H1 (cell line): ENCODE measurements at regions not wholly inside any gene's neighbourhood (a gene's known extent, or its start where the extent isn't known, plus 50 kb on each side); places are given as distances from the start of the nearest gene placed in this dataset.

Experiments
- CTCF ChIA-PET: fragments of 300-600 bp; sonication (Branson Sonifier 250); formaldehyde crosslinking; loops from one replicate; lab custom pipeline; 2021; ENCODE audit not compliant: partially characterized antibody; lab: Charles Lee
- POLR2A ChIA-PET: fragments of 300-600 bp; sonication (Branson Sonifier 250); formaldehyde crosslinking; loops from one replicate; lab custom pipeline; 2021; ENCODE audit warnings: inconsistent platforms; ENCODE audit not compliant: partially characterized antibody; lab: Charles Lee
- DNase-seq, 2 experiments: peaks; one replicate each; pipeline versions ENCODE4 v3.0.0 to v3.0.0-alpha.2; 2010 to 2022; ENCODE audit warnings: low spot score in 2 of 2, low read depth in 1 of 2, mixed read lengths in 1 of 2
- FAIRE-seq: peaks from 2 replicates; lab custom pipeline; 2011; peaks lifted over from hg19 to GRCh38; lab: Jason Lieb, UNC
- H2AFZ ChIP-seq: 2 replicates; pipeline ENCODE4 v1.8.1; 2012; ENCODE audit warnings: low read length, inconsistent platforms
- H2AK5ac ChIP-seq: 2 replicates; pipeline ENCODE4 v1.6.1; 2013; ENCODE audit warnings: low read depth, low read length
- H2BK120ac ChIP-seq: replicated peaks from 2 replicates; pipeline ENCODE3; 2013; ENCODE audit warnings: low read depth, low read length, inconsistent platforms
- H2BK12ac ChIP-seq: 2 replicates; pipeline ENCODE4 v1.6.1; 2013; ENCODE audit warnings: low read depth, low read length
- H2BK15ac ChIP-seq: 2 replicates; pipeline ENCODE4 v1.6.1; 2013; ENCODE audit warnings: low read length
- H2BK20ac ChIP-seq: 2 replicates; pipeline ENCODE4 v1.6.1; 2013; ENCODE audit warnings: low read length
- H2BK5ac ChIP-seq: 2 replicates; pipeline ENCODE4 v1.6.1; 2013; ENCODE audit warnings: low read depth, low read length
- H3K14ac ChIP-seq: 2 replicates; pipeline ENCODE4 v1.6.1; 2013; ENCODE audit warnings: inconsistent platforms; ENCODE audit not compliant: insufficient read length
- H3K18ac ChIP-seq: 2 replicates; pipeline ENCODE4 v1.6.1; 2013; ENCODE audit warnings: low read length; ENCODE audit errors: extremely low read depth
- H3K23ac ChIP-seq: 2 replicates; pipeline ENCODE4 v1.6.1; 2013; ENCODE audit warnings: inconsistent platforms; ENCODE audit not compliant: insufficient read length
- H3K23me2 ChIP-seq: 2 replicates; pipeline ENCODE4 v1.6.1; 2013; ENCODE audit warnings: low read depth, low read length
- H3K27ac ChIP-seq: 2 replicates; pipeline ENCODE4 v1.6.1; 2011; ENCODE audit warnings: low read depth, low read length, inconsistent platforms
- H3K27me3 ChIP-seq, 4 experiments: replicated peaks in 1 of 4; 1 replicate in 1 of 4; 2 replicates in 3 of 4; pipeline versions ENCODE4 v1.6.1 to v1.8.1; 2011 to 2013; ENCODE audit warnings: low read length in 3 of 4, mild to moderate bottlenecking in 3 of 4, inconsistent platforms in 2 of 4, mixed read lengths in 2 of 4, moderate library complexity in 1 of 4; ENCODE audit not compliant: control insufficient read depth in 3 of 4, insufficient read depth in 3 of 4; ENCODE audit errors: extremely low read depth in 1 of 4
- H3K36me3 ChIP-seq, 4 experiments: 2 replicates each; pipeline versions ENCODE4 v1.6.1 to v1.8.1; 2011 to 2013; ENCODE audit warnings: mild to moderate bottlenecking in 4 of 4, low read length in 3 of 4, moderate library complexity in 2 of 4, control low read depth in 1 of 4, inconsistent platforms in 1 of 4; ENCODE audit not compliant: insufficient read depth in 4 of 4, control insufficient read depth in 2 of 4
- H3K4ac ChIP-seq: replicated peaks from 2 replicates; pipeline ENCODE3; 2013; ENCODE audit warnings: low read length, low read depth, mixed read lengths, inconsistent platforms; ENCODE audit not compliant: insufficient read length
- H3K4me1 ChIP-seq, 4 experiments: replicated peaks in 1 of 4; 1 replicate in 1 of 4; 2 replicates in 3 of 4; pipeline versions ENCODE4 v1.6.1 to v1.8.1; 2011 to 2013; ENCODE audit warnings: low read length in 3 of 4, inconsistent platforms in 2 of 4, mixed read lengths in 1 of 4; ENCODE audit not compliant: insufficient read depth in 4 of 4, control insufficient read depth in 3 of 4
- H3K4me2 ChIP-seq, 2 experiments: 2 replicates each; pipeline versions ENCODE4 v1.6.1 to v1.8.1; 2011 to 2013; ENCODE audit warnings: low read depth in 2 of 2, low read length in 2 of 2, control low read depth in 1 of 2, inconsistent platforms in 1 of 2, mild to moderate bottlenecking in 1 of 2; ENCODE audit not compliant: insufficient read depth in 1 of 2
- H3K4me3 ChIP-seq, 4 experiments: fragments of 200-600, 300-600 bp in 1 of 4; sonication (generic), shearing (Covaris generic), sonication (Bioruptor Twin) in 1 of 4; 2 replicates each; pipeline versions ENCODE4 v1.5.1 to v1.8.1; 2011 to 2016; ENCODE audit warnings: low read length in 4 of 4, low read depth in 3 of 4, control low read depth in 2 of 4, inconsistent platforms in 2 of 4, mild to moderate bottlenecking in 2 of 4, mixed read lengths in 1 of 4, moderate library complexity in 1 of 4; ENCODE audit not compliant: insufficient read depth in 2 of 4; ENCODE audit errors: extremely low read depth in 1 of 4
- H3K56ac ChIP-seq: replicated peaks from 2 replicates; pipeline ENCODE3; 2013; ENCODE audit warnings: low read depth, mild to moderate bottlenecking, mixed read lengths, low read length, inconsistent platforms; ENCODE audit not compliant: insufficient read length
- H3K79me1 ChIP-seq: 2 replicates; pipeline ENCODE4 v1.6.1; 2013; ENCODE audit warnings: low read depth, low read length, control low read depth
- H3K79me2 ChIP-seq, 2 experiments: 2 replicates each; pipeline versions ENCODE4 v1.6.1 to v1.8.1; 2012 to 2013; ENCODE audit warnings: low read length in 2 of 2, mild to moderate bottlenecking in 2 of 2, inconsistent platforms in 1 of 2; ENCODE audit not compliant: insufficient read depth in 2 of 2, control insufficient read depth in 1 of 2
- H3K9ac ChIP-seq, 4 experiments: replicated peaks in 1 of 4; 1 replicate in 1 of 4; 2 replicates in 3 of 4; pipeline versions ENCODE4 v1.6.1 to v1.8.1; 2011 to 2013; ENCODE audit warnings: low read depth in 3 of 4, low read length in 3 of 4, control low read depth in 2 of 4, mild to moderate bottlenecking in 2 of 4, moderate library complexity in 2 of 4, inconsistent platforms in 1 of 4; ENCODE audit errors: extremely low read depth in 1 of 4
- H3K9me3 ChIP-seq, 2 experiments: 2 replicates each; pipeline versions ENCODE4 v1.6.1 to v1.8.1; 2012 to 2013; ENCODE audit warnings: mild to moderate bottlenecking in 2 of 2, moderate library complexity in 2 of 2, control low read depth in 1 of 2, inconsistent platforms in 1 of 2, low read depth in 1 of 2, low read length in 1 of 2, mixed read lengths in 1 of 2; ENCODE audit not compliant: insufficient read depth in 2 of 2
- H4K20me1 ChIP-seq, 2 experiments: replicated peaks in 1 of 2; 2 replicates each; pipeline versions ENCODE3 to v1.8.1; 2011 to 2013; ENCODE audit warnings: inconsistent platforms in 2 of 2, low read length in 2 of 2, mild to moderate bottlenecking in 1 of 2; ENCODE audit not compliant: insufficient read depth in 2 of 2, control insufficient read depth in 1 of 2
- H4K5ac ChIP-seq: 2 replicates; pipeline ENCODE4 v1.6.1; 2013; ENCODE audit warnings: low read length, low read depth, mixed read lengths, inconsistent platforms; ENCODE audit not compliant: insufficient read length
- H4K8ac ChIP-seq: 2 replicates; pipeline ENCODE4 v1.8.0; 2013; ENCODE audit warnings: mild to moderate bottlenecking, moderate library complexity, low read length, inconsistent platforms; ENCODE audit not compliant: insufficient read depth; ENCODE audit errors: extremely low read depth
- H4K91ac ChIP-seq: replicated peaks from 2 replicates; pipeline ENCODE3; 2013; ENCODE audit warnings: low read length, mixed read lengths, inconsistent platforms; ENCODE audit not compliant: insufficient read length
- CEBPB ChIP-seq: IDR thresholded peaks from 2 replicates; pipeline ENCODE4 v1.6.1; 2012; ENCODE audit warnings: low read depth, low read length
- CTBP2 ChIP-seq: IDR thresholded peaks from 2 replicates; pipeline ENCODE4 v1.7.0; 2011; ENCODE audit warnings: borderline replicate concordance, mild to moderate bottlenecking, moderate library complexity, mixed read lengths, low read length; ENCODE audit not compliant: insufficient read depth, insufficient read length
- EGR1 ChIP-seq: IDR thresholded peaks from 2 replicates; pipeline ENCODE4 v1.6.1; 2011; ENCODE audit warnings: low read depth, low read length, borderline replicate concordance
- GTF2F1 ChIP-seq: IDR thresholded peaks from 2 replicates; pipeline ENCODE4 v1.6.1; 2012; ENCODE audit warnings: low read depth, low read length, improper control_type of control experiment, borderline replicate concordance
- HDAC6 ChIP-seq: IDR thresholded peaks from one replicate; pipeline ENCODE4 v1.7.1; 2012; ENCODE audit warnings: low read depth, mild to moderate bottlenecking, inconsistent platforms, low read length, moderate library complexity
- JUN ChIP-seq: IDR thresholded peaks from 2 replicates; pipeline ENCODE4 v1.6.1; 2011; ENCODE audit warnings: low read depth, mild to moderate bottlenecking, improper control_type of control experiment, low read length
- KDM4A ChIP-seq: IDR thresholded peaks from one replicate; pipeline ENCODE4 v1.7.1; 2012; ENCODE audit warnings: low read depth, mild to moderate bottlenecking, moderate library complexity, low read length, inconsistent platforms; ENCODE audit not compliant: severe bottlenecking
- POLR2A ChIP-seq, 2 experiments: IDR thresholded peaks; 1 replicate in 1 of 2; 2 replicates in 1 of 2; pipeline ENCODE4 v1.6.1; 2011; ENCODE audit warnings: low read depth in 2 of 2, low read length in 2 of 2, mild to moderate bottlenecking in 2 of 2; ENCODE audit errors: control extremely low read depth in 1 of 2
- RAD21 ChIP-seq, 2 experiments: IDR thresholded peaks in 1 of 2; conservative IDR thresholded peaks in 1 of 2; 2 replicates each; pipeline ENCODE4 v1.6.1; 2011; ENCODE audit warnings: low read depth in 2 of 2, low read length in 2 of 2, improper control_type of control experiment in 1 of 2, inconsistent platforms in 1 of 2, mild to moderate bottlenecking in 1 of 2, moderate library complexity in 1 of 2
- WGBS, 2 experiments: shearing (Covaris generic) in 1 of 2; methylation state at CpG; one replicate each; pipeline versions ENCODE4 v1.1.6 to v1.1.7; 2013 to 2015; ENCODE audit warnings: low lambda C conversion rate in 2 of 2, mixed read lengths in 2 of 2, inconsistent platforms in 1 of 2, low coverage in 1 of 2, missing lambda C conversion rate in 1 of 2; ENCODE audit not compliant: insufficient replicate concordance in 2 of 2, insufficient coverage in 1 of 2, insufficient read length in 1 of 2; ENCODE audit errors: extremely low coverage in 1 of 2, missing lambda C conversion rate in 1 of 2; 5-methylcytosine and 5-hydroxymethylcytosine counted together
- TF ChIP-seq, protein P1 (sequence below): IDR thresholded peaks from 2 replicates; pipeline ENCODE4 v1.6.1; 2011; ENCODE audit warnings: low read depth, mild to moderate bottlenecking, low read length; ENCODE audit not compliant: insufficient read depth
- TF ChIP-seq, protein P2 (sequence below): IDR thresholded peaks from 2 replicates; pipeline ENCODE4 v1.6.1; 2012; ENCODE audit warnings: inconsistent platforms
- TF ChIP-seq, protein P3 (sequence below): IDR thresholded peaks from 2 replicates; pipeline ENCODE4 v1.6.1; 2012; ENCODE audit warnings: inconsistent platforms

- H3K4me3 ChIP-seq, result no peak overlapping the region; a peak in 1 of 8 replicates
- H3K56ac ChIP-seq, result no peak overlapping the region
- no peaks in the 10 kb centered on the region for H4K20me1 ChIP-seq
- H2AK5ac ChIP-seq, result no peak overlapping the region
- H3K36me3 ChIP-seq, result no peaks in the 10 kb centered on the region
- no peak overlapping the region for H2BK120ac ChIP-seq
- H2BK12ac ChIP-seq, result no peak overlapping the region
- no peak overlapping the region for H4K5ac ChIP-seq
- H3K27me3 ChIP-seq, result peaks cover 0 to 1% (median 0%) of the 10 kb centered on the region in 4 experiments; a peak in 1 of 7 replicates
- TF ChIP-seq POLR2A (IDR thresholded peaks at IDR 0.05; ENCODE audit: control extremely low read depth in 1 of 2, low read depth in 2 of 2, low read length in 2 of 2) (no peak), HDAC6 (no peak), KDM4A (no peak), CEBPB (no peak), JUN (no peak), CTBP2 (no peak), RAD21 (IDR thresholded peaks at IDR 0.05 in 1 of 2, conservative IDR thresholded peaks at IDR 0.05 in 1 of 2; ENCODE audit: low read depth in 2 of 2, low read length in 2 of 2) (no peak), EGR1 (no peak), GTF2F1 (no peak)
- TF ChIP-seq, protein P1, sequence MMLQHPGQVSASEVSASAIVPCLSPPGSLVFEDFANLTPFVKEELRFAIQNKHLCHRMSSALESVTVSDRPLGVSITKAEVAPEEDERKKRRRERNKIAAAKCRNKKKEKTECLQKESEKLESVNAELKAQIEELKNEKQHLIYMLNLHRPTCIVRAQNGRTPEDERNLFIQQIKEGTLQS, result no peak
- TF ChIP-seq, protein P2, sequence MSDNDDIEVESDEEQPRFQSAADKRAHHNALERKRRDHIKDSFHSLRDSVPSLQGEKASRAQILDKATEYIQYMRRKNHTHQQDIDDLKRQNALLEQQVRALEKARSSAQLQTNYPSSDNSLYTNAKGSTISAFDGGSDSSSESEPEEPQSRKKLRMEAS, result no peak
- TF ChIP-seq, protein P3, sequence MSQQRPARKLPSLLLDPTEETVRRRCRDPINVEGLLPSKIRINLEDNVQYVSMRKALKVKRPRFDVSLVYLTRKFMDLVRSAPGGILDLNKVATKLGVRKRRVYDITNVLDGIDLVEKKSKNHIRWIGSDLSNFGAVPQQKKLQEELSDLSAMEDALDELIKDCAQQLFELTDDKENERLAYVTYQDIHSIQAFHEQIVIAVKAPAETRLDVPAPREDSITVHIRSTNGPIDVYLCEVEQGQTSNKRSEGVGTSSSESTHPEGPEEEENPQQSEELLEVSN, result no peak
- WGBS, 2 experiments, result 87% methylated on average over 4 of the region's 4 CpGs; no CpG with 5 or more reads in 1 of the 2 experiments
- no peak overlapping the region for H3K9ac ChIP-seq
- H3K27ac ChIP-seq, result no peak overlapping the region
- CTCF ChIA-PET, result interaction anchor here (0.6 to 1.3 kb wide), 2 partner anchors 16 to 331 kb away, joined by 3 read pairs; no protein-coding TSS in a partner anchor
- no peak overlapping the region for H2BK15ac ChIP-seq
- H2BK20ac ChIP-seq, result no peak overlapping the region
- no peaks in the 10 kb centered on the region for H3K79me2 ChIP-seq
- H2BK5ac ChIP-seq, result no peak overlapping the region
- H3K4ac ChIP-seq, result no peak overlapping the region
- no peak overlapping the region for H3K23ac ChIP-seq
- no peaks in the 10 kb centered on the region for H3K23me2 ChIP-seq
- H2AFZ ChIP-seq, result no peak overlapping the region
- DNase-seq (no peak), FAIRE-seq (no peak)
- no peak overlapping the region for H4K8ac ChIP-seq
- no peaks in the 10 kb centered on the region for H3K9me3 ChIP-seq
- POLR2A ChIA-PET, result no interaction called here
- H3K14ac ChIP-seq, result no peak overlapping the region
- H3K79me1 ChIP-seq, result no peaks in the 10 kb centered on the region
- H3K4me1 ChIP-seq, result peaks cover 0 to 4% (median 1%) of the 10 kb centered on the region in 4 experiments; a peak in 2 of 7 replicates
- H3K4me2 ChIP-seq, result 0 out of 4 replicates have a peak overlapping the region, but pooled peaks of 1 of the 2 experiments have one; percentile 33
- no peak overlapping the region for H3K18ac ChIP-seq
- no peak overlapping the region for H4K91ac ChIP-seq
Observed at GRCh38 chr7:91420606-91421005, 156.4 kb downstream of the FZD1 start.
